Ovary (tissue), 3 donors: ENCODE measurements at regions not wholly inside any gene's neighbourhood (a gene's known extent, or its start where the extent isn't known, plus 50 kb on each side); places are given as distances from the start of the nearest gene placed in this dataset.

Experiments used
- CTCF ChIP-seq, 3 donors: fragments of 450-650 bp in 2 of 3; fragments of 200-600 bp in 1 of 3; IDR thresholded peaks; one replicate each; pipeline versions ENCODE4 v1.5.1 to v1.8.0; 2016 to 2022; ENCODE audit warnings: antibody characterized with exemption in 3 of 3, mild to moderate bottlenecking in 1 of 3
- POLR2A ChIP-seq: fragments of 450-650 bp; IDR thresholded peaks from one replicate; pipeline ENCODE4 v1.6.1; 2017; ENCODE audit warnings: antibody characterized with exemption, mild to moderate bottlenecking, moderate library complexity
- donor health status: DM: no; HTN: no; CAD: no.

DNA sequence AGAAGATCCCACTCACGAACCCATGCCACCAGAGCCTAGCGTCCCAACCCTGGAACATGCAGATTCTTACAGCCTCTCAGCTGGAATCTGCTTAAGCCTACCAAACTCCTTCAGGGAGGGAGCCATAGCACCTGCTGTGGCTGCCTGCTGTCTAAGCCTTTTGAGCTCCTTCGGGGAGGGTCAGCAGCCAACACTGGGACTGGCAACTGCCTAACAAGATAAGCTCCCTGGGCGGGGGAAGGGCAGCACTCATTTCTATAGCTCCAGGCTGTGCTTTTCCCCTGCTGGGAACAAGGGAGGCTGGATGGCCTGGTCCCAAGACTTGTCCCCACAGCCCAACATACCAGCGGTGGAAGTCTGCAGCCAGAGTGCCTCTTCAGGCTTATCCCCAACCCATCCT is 199.1 kb upstream of the OR13F1 start:
- TF ChIP-seq CTCF (IDR thresholded peaks at IDR 0.05) = no peak
- TF ChIP-seq POLR2A = no peak
